ENCODE measurements at regions not wholly inside any gene's neighbourhood (a gene's known extent, or its start where the extent isn't known, plus 50 kb on each side); places are given as distances from the start of the nearest gene placed in this dataset.

DNA sequence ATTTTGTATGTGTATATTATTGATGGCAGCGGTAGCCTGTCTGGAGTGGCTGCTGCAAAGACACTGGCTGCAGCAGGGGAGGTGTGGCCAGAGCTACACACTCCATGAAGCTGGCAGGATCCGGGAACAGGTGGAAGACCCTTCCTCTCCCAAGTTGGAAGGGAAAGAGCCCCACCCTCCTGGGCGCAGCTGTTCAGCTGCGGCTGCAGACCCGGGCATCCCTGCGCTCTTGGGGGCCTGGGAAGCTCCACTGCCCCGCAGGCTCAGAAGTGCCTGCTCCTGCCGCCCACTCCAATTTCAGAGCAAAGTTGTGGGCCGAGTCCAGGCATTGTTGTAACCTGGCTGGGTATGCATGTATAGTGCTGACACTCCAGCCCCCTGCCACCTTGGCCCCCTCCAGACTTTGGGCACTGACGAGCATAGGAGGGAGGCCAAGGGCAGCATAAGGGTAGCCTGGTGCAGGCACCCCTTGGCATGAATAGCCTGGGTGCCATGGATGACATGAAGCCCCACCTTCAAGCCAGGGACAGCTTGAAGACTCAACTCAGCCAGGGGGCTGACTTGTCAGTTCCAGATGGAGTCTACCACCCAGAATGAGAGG lies 90.7 kb upstream of the TMEM168 start:
- no peak for DNase-seq

DNA sequence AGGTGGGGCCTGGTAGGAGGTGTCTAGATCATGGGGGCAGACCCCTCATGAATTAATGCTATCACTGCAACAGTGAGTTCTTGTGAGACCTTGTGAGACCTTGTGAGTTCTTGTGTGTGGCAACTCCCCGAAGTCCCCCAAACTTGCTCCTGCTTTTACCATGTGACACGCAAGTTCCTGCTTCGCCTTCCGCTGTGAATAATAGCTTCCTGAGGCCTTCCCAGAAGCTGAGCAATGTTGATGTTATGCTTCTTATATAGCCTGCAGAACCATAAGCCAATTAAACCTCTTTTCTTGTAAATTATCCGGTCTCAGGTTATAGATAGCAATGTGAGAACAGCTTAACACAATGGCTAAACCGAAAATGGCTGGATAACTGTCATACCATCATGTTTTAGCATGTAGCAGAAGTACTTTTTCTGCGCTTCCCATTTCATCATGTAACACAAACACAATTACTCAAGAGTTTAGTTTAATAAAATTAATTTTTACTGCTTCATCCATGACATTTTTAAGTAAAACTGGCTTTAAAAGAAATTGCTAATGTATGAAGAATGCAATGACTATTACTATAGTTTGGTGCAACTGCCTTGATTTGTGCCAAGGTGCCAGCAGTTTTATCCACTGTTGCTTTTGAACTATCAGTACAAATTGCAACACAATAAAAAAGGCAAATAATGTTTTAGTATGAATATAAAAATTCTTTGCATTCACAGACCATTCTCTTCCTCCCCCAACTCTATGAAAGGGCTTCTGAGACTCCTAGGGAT lies 87.7 kb upstream of the TMEM168 start:
- DNase-seq = no peak

DNA sequence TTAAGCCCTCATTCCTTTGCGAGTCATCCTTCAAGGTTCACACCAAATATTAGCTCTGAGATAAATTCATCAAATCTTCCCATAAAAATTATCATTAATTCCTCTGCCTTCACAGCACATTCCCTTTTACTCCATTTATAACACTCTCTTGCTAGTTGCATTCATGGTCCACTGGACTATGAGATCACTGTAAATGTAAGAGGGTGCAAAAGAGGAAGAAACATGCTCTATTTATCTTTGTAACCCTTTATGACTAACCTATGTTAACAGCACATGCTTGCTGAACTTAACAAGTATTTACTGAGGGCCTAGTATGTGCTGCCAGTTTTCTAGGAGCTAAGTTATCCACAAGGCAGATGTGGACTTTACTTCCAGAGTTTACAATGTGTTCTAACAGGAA lies 86.7 kb upstream of the TMEM168 start:
- no peak for DNase-seq

- no peak for DNase-seq
Measured at GRCh38 chr7:112874909-112875308, 84.7 kb upstream of the TMEM168 start.

GRCh38 chr7:112873831-112874553 lies 83.8 kb upstream of the TMEM168 start:
- DNase-seq = no peak

DNA sequence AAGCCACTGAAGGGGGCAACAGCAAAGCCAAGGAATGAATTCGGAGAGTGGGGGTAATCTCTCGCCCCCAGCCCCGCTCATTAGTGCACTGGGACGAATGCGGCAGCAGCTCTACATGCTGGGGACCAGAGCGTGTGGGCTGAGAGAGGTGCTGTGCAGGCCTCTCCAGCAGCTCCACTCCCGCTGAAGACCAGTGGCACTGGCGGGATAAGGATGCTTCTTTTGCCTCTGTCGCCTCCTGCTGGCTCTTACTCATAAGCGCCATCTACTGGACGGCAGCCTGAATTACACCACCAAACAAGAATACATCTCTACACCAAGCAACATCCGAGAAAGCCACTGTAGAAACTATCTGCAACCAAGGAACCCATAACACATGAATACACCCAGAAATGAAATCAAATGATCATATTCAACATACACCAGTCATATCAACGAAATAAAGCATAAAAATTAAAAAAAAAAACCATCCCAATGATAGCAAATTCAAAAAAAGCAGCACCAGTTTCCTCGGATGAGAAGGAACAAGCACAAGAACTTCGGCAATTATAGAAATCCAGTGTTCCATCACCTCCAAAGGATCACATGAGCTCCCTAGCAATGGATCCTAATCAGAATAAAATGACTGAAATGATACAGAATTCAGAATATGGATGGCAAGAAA lies 79.0 kb upstream of the TMEM168 start:
- peak; percentile 5 to 12 for DNase-seq

DNA sequence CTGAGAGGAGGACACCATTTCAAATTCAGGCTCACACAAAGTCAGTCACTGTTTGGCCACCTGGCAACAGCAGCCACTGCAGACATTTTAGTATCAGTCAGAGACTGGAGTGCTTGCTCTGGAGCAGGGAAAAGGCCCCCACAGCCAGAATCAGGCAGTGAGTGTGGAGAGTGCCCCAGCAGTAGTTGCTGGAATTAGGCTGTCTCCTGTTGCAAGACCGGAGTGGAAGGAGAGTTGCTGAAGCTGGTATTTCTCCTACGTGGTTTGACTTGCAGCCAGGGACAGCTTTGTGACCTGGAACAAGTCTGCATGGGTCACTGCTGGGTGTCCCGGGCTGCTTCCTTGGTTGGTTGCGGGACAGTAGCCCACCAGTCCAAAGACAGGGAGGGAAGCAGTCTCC lies 78.4 kb upstream of the TMEM168 start:
- DNase-seq = no peak

GRCh38 chr7:112866424-112866823 lies 76.2 kb upstream of the TMEM168 start:
- DNase-seq = no peak

- DNase-seq = no peak
Measured at GRCh38 chr7:112864380-112864779, 74.2 kb upstream of the TMEM168 start.

- no peak for DNase-seq
Measured at GRCh38 chr7:112858838-112859237, 68.6 kb upstream of the TMEM168 start.

DNA sequence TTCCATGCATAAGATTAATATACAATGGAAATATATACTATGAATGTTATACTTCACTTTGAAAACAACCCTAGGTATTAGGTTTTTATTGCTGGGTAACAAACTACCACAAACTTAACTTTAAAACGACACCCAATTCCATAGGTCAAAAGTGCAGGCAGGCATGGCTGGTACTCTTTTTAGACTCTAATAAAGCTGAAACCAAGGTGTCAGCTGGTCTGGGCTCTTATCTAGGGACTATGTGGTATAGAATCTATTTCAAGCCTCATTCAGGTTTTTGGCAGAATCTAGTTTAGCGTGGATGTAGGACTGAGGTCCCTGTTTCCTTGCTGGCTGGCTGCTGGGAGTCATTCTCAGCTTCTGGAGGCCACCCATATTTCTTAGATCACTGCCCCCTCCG lies 65.0 kb upstream of the TMEM168 start:
- no peak for DNase-seq

DNA sequence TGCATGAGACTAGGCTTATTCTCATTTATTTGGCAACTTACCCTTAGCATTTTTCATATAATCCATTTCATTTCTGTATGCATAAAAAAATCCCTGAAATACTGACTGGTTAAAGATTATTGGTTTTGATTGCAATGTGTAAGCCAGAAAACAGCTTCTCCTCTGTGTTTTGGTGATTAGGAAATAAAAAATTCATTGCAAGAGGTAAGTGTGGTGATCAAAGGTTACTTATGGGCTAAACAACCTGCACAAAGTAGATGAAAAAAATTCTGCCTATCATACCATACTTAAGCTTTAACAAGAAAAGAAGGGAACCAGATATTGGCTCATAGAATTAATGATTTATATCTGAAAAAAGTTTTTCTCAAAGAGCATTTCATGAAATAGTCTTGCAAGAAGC lies 64.0 kb upstream of the TMEM168 start:
- no peak for DNase-seq

- DNase-seq = no peak
Measured at GRCh38 chr7:112853422-112853821, 63.2 kb upstream of the TMEM168 start.

DNA sequence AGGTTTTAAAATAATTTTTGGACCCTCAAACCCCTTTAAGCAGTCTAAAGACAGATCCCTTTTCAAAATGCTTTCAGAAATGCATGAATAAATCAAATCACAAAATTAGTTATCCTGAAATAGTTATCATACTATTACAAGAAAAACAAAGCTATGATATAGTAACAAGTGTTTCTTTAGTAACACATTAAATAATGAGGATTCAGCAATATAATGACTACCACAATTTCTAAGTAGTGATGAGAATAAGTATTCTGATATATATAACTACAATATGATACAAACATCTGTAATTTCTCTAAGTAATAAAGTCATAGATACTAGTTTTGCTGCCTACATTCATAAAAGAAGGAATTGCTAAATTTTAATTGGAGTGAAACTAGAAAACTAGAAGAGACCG lies 53.0 kb upstream of the TMEM168 start:
- no peak for DNase-seq
